ENCODE measurements at regions not wholly inside any gene's neighbourhood (a gene's known extent, or its start where the extent isn't known, plus 50 kb on each side); places are given as distances from the start of the nearest gene placed in this dataset.
A peak's percentile ranks its signal among the peaks of the same experiment; 100 is the strongest.
"Not testable (repeated sequence)": the region's sequence is repeated elsewhere in the genome, so short reads cannot be mapped to it uniquely, and the experiment has no call there.

DNA sequence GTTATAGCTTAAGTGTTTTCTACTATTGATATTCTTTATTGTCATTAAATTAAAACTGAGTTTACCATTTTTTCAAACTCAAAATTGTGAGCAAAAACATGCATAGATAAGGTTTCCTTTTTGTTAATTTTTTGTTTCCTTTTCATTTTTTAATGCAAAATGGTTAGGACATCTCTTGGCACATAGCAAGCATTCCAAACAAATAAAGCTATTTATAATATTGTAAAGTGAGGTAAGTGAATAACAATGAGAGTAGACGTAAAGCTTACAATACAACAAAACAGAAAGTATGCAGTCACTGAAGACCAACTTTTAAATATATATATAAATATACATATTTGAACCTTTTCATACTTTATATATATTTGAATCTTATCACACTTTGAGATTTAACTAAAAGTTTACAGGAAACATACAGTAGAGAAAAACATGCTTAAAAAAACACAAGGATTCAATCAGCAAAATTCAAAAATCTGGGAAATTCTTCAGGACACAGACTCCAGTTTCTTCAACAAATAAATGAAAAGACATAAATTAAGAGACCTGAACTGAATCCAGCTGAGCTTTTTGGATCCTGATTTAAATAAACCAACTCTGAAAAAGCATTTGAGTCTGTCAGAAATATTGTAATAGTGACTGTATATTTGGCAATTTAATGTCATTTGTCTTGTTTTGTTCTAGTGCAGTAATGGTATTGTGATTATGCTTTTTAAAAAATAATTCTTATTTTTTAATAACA is 67.5 kb upstream of the SAMSN1 start:
- DNase-seq, result peak; percentile 21

DNA sequence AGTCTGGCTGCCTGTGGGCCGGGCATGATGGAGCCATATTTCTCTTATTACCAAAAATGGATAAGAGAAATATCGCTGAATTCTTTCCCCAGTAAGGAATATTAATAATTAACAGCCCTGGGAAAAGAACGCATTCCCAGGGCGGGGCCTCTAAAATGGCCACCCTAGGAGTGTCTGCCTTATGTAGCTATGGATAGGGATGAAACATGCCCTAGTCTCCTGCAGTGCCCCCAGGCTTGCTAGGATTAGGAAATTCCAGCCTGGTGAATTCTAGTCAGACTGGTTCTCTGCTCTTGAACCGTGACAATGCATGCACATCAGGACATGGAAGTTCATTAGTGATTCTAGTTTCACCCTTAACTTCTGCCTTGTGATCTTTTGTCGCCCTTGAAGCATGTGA is 64.0 kb upstream of the SAMSN1 start:
- DNase-seq, result not testable (repeated sequence)

DNA sequence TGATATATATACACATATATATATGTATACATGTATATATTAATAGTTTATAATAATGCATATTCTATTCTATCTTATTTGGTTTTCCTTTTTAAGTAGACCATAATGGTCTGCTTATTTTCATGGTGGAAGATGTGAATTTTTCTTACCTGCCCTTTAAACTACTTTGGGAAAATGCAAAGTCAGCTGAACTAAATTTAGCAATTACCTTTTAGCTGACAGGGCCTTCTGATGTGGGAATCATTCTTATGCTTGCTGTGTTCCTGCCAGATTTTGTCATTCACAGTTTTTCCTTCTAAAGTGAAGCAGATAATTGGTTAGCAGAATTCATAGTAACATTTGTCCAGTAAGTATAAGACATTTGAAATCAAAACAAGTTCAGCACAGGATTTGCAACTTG is 63.2 kb upstream of the SAMSN1 start:
- DNase-seq, result no peak

DNA sequence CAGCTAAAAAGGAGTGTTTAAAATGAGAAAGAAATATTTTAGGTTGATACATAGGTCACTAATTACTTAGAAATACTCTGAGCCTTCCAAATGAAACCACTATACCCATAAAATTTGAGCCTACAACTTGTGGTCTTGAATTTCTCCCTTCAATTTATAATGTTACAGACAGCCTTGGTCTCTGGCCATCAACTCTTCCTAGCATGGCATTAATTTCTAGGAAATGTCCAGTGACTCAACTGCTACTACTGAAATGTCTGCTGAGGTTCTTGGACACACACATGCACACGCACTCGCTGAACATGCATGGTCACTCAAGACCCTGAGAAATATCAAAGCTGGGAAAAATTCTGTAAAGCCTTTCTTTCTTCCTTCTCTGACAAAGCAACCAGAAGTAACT is 61.1 kb upstream of the SAMSN1 start:
- no peak for DNase-seq

DNA sequence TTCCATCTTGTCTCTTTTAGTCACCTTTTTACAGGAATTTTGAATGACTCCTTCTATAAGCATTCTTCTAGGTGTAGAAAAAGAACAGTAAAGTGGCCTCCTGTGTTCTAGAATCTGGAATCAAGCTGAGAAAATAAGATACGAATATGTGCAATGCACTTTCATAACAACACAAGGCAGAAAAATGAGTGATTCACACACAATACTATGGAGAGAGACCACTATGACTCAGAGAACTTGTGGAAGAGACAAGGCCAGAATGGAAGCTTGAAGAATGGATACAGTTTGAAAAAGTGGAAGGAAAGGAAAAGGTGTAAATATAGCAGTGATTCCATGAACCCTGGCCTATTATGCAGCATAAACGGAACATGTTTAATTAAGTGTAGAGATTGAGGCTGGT is 57.1 kb upstream of the SAMSN1 start:
- no peak for DNase-seq

GRCh38 chr21:14602382-14602958 is 56.4 kb upstream of the SAMSN1 start:
- no peak for DNase-seq

DNA sequence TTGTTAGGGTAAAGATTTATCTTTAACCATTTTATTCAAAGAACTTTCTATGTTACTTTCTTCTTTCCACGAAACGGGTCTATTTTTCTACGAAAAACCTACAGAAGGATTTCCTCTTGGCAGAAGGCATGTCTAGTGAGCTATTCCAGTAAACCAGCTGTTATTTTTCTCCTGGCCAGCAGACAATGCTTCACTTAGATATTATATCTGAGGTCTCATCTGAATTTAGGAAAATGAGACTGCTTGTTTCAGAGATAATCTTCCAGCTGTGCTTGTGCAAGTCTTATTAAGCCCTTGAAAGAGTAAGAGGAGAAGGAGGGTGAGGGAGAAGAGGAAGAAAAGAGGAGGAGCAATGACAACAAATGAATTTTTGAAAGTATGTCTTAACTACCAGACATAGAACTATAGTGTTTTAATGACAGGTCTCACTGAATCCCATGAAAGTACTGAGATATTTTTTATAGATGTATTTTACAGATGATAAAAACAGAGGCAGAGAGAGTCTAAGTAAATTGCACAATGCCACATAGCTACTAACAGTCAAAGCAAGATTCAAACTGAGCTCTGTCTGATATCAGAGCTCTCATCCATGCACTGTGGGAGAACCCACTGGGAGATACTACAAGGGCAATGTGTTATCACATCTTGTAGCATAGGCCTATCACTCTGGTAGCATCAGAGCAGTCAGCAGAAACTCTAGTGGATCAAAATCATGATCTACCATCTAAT is 54.6 kb upstream of the SAMSN1 start:
- no peak for DNase-seq

DNA sequence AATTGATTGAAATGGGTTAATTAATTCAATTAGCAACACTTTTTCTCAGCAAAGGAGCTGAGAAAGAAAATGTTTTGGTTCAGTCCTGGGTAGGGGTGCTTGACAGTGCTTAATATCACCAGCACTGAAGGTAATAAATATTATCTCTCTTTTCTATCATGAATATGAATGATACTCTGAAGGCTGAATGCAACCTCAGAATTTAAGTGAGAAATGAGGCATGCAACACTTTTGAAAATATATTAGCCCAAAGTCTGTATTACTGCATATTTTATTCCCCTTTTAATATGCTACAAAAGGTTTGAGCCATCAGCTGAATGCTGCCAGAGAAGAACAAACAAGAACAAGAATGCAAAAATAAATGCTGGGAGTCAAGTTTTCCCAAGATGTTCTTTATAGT is 52.0 kb upstream of the SAMSN1 start:
- no peak for DNase-seq

Data from skin of body (tissue), 1 donor.